ENCODE measurements at regions not wholly inside any gene's neighbourhood (a gene's known extent, or its start where the extent isn't known, plus 50 kb on each side); places are given as distances from the start of the nearest gene placed in this dataset.

DNA sequence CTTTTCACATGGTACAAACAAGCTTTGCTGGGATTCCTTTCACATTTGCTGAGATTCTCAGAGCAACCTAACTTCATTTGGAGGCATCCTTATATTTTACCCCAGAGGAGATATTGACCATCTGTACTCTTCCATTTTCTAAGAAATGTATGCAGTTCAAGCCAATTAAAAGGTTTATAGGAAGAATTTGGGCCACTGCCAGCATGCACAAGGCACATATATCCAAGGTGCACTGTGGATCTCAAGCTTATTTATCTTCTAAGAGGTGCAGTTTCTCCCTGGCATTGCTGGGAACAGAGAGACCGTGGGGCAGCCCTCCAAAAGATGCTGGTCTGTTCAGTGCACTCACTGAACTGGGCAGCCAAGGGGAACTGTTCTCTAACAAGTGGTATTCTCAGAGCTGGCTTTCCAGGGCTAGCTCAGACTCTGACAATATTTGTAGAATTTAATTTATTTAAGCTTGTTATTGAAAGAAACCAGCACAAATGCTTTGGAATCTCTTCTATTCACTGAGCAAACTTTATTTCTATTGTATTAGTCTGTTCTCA lies 213.3 kb downstream of the TENT4A start:
- no peak for DNase-seq

DNA sequence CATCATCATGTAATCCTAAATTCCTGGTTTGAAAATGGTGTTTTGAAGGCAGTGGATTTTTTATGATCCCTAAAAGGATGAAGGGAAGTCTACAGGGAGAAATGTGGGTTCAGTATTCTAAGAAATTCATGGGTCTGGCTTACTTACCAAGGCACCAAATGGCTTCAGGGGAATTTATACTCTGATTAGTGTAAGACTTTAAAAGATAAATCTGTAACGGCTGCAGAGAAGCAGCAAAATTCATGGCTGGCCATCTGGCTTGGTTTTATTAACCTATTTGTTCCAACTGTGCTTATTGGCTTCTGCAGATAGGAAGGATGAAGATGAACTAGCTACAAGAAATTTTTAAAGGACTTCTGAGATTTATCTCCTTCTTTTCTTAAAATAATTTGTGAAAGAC lies 222.8 kb downstream of the TENT4A start:
- DNase-seq = peak; percentile 34

GRCh38 chr5:6937677-6938076 lies 224.4 kb downstream of the TENT4A start:
- peak; percentile 90 for DNase-seq

- no peak for DNase-seq
Measured at GRCh38 chr5:6941631-6942030, 228.4 kb downstream of the TENT4A start.

GRCh38 chr5:6943197-6944112 lies 230.2 kb downstream of the TENT4A start:
- DNase-seq = no peak

GRCh38 chr5:6948562-6948961 lies 235.3 kb downstream of the TENT4A start:
- DNase-seq = no peak

- no peak for DNase-seq
Measured at GRCh38 chr5:6949230-6949629, 236.0 kb downstream of the TENT4A start.

DNA sequence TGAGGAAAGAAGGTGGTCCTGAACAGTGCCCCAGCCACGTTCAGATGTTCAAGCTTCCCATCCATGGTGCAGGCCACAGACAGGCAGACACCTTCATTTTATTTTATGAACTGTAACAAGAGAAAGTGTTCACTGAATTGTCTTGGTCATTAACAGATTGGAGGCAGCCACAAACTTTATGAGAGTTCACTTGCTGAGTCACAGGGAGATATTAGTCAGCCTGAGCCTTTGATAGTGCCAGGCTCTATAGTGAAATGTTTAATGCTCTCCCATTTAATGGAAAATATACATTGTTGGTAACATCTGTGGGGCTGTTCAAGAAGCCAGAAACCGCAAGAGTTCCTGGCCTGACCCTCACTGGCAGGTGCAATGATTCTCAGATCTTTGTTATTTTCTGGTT lies 237.0 kb downstream of the TENT4A start:
- DNase-seq = no peak

- DNase-seq = no peak
Measured at GRCh38 chr5:6950860-6951259, 237.6 kb downstream of the TENT4A start.

DNA sequence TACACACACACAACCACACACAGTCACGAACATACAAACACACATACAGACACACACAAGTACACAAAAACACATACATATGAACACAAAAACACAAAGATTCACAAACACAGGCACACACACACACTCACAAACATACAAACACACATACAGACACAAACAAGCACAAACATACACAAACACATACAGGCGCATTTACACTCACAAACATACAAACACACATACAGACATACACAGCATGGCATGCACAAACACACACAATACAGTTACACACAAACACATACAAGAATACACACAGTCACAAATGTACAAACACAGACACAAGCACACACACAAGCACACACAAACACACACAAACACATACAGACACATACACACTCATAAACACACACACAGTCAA lies 247.9 kb downstream of the TENT4A start:
- no peak for DNase-seq

- peak; percentile 98 for DNase-seq
Measured at GRCh38 chr5:6961837-6962635, 248.8 kb downstream of the TENT4A start.

DNA sequence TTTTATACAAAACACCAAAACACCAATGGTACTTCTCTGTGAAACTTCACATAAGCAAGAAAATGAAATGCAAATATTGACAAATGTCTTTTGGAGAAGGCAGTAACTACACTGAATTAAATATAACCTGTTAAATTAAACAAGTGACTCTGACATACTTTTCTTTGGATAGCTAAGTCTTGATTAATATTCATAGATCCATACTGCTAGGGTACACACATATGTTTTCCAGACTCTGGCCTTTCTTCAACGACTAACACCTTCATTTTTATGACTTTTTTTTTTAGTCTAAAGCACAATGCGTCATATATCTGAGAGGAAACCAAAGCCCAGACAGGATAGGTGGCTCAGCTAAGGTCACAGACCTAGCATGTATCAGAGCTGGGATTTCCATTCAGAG lies 263.7 kb downstream of the TENT4A start:
- DNase-seq = no peak

- no peak for DNase-seq
Measured at GRCh38 chr5:6979061-6979460, 265.8 kb downstream of the TENT4A start.

DNA sequence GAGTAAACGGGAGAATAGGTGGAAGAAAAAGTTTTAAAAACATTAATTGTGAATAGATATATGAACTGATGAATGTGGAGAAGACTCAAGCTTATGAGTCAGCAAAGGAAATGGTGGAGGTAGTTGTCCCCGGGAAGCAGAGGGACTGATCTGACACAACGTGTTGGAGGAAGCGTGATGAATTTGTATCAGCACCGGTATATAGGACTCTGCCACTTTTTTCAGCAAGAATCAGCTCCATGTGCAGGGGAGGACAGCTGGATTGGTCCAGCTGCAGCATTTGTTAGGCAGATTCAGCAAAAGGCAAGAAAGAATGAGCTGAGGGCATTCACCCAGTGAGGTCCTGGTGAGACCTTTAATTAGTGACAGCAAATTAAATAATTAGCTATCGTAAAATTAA lies 276.0 kb downstream of the TENT4A start:
- DNase-seq = no peak

GRCh38 chr5:6994097-6994496 lies 280.9 kb downstream of the TENT4A start:
- DNase-seq = no peak

DNA sequence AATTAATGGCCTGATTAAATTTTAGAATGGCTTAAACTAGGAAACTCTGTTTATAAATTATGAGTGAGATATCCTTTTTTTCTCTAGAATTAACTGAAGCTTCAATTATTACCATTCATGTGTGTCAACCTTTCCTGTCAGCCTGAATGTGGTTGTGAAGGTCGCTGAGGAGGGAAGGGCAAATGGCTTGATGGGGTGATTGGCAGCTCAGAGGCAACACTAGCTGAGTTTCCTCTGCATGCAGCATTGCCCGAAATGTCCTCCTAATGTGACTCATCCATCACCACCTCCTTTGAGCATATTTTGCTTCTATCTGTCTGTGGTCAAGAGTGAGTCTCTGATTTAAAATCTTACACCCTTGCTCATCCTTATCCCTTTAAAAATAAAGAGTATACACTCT lies 281.9 kb downstream of the TENT4A start:
- DNase-seq = no peak

GRCh38 chr5:7000310-7000709 lies 287.1 kb downstream of the TENT4A start:
- no peak for DNase-seq

GRCh38 chr5:7010591-7010990 lies 297.4 kb downstream of the TENT4A start:
- no peak for DNase-seq

DNA sequence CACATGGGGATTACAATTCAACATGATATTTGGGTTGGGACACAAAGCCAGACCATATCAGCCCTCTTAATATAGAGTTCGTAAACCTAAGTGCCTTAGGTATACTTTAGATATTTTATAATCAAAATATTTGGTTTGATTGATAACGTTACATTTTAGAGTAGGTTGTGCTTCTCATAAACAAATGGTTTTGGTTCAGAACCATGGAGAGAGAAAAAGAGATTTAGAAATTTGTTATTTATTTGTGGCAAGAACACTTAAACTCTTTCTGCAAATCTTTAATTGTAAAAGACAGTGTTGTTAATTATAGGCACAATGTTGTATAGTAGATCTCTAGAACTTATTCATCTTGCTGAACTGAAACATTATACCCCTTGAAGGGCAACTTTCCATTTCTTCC lies 298.8 kb downstream of the TENT4A start:
- no peak for DNase-seq

DNA sequence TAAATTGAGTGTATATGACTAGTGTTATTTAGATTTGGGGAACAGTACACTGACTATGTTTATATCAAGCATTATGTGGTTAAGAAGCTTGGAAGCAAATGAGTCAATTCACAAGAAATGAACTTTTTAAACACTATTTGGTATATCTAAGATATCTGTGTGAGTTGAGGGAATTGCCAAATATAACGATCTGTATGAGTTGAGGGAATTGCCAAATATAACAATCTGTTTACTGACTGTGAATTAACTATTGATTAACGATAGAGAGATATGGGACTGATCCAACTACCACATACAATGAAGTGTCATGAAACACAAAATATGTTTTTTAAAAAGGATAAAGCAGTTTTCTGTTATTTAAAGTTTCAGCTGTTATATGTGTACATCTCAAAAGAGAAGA lies 301.4 kb downstream of the TENT4A start:
- DNase-seq = no peak

DNA sequence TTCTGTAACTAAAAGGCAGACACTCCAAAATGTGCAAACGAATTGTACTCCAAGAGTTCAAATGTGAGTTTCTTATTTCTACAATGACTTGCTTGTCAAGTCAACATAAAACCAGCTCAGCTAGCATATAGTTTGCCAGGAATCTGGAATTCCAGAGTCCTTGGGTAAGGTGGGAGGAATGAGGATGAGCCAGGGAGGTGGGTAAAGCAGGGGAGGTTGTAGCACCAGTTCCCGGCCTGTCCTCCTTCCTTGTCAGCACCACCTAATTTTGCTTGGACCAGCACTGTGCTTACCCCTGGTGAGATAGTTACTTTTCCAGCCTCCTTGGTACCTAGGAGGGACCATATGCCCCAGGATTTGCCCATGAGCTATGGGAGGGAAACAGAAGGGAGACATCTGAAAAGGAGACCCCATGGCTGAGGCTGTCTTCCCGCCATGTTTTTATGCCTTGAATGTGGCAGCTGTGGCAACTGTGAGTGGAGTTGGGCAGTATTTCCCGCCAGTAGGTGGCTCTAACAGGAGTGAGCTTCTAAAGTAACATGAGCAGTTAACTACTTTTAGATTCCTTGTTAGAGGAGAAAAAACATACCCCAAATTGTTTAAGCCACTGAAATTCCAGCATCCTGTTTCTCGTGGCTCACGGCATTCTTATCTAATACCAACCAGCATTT lies 302.5 kb downstream of the TENT4A start:
- peak; percentile 15 for DNase-seq

- peak; percentile 93 for DNase-seq
Measured at GRCh38 chr5:7016999-7017747, 303.9 kb downstream of the TENT4A start.

Measured in NCI-H1694 (cell line).